GM19328 (cell line): ENCODE measurements at regions not wholly inside any gene's neighbourhood (a gene's known extent, or its start where the extent isn't known, plus 50 kb on each side); places are given as distances from the start of the nearest gene placed in this dataset.
"Not testable (repeated sequence)": the region's sequence is repeated elsewhere in the genome, so short reads cannot be mapped to it uniquely, and the experiment has no call there.

ENCODE experiments used
- ATAC-seq: cut with Tn5 transposase; IDR thresholded peaks from one replicate; pipeline ENCODE4 v1.9.1; 2021; ENCODE audit warnings: mild to moderate bottlenecking, moderate library complexity; ENCODE audit not compliant: unreplicated experiment

DNA sequence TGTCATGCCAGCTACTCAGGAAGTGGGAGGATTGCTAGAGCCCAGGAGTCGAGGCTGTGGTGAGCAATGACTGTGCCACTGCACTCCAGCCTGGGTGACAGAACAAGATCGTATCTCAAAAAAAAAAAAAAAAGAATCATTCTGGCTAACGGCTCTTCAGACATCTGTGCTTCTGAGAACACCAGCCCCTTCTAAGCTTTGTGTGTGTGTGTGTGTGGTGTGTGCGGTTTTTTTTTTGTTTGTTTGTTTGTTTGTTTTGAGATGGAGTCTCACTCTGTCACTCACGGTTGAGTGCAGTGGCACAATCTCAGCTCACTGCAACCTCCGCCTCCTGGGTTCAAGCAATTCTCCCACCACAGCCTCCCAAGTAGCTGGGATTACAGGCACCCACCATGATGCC lies 79.4 kb upstream of the DRD5 start:
- ATAC-seq = not testable (repeated sequence)

DNA sequence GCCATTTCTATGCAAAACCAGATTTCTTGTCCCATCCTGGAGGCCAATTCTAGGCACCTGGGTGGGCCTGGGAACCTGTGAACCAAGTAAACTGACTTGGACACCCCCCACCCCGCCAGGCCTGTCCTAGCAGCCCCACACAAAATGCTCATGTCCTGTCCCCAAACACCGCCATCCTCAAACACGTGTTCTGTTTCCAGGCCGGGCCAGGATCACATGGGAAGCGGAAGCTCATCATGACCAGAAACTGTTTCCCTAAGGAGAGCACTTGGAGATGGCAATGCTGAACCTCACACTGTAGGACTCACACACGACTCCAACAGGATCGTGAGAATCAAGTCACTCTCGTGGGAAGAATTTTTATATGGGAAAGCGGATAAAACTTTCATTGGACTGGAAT lies 78.7 kb upstream of the DRD5 start:
- not testable (repeated sequence) for ATAC-seq

DNA sequence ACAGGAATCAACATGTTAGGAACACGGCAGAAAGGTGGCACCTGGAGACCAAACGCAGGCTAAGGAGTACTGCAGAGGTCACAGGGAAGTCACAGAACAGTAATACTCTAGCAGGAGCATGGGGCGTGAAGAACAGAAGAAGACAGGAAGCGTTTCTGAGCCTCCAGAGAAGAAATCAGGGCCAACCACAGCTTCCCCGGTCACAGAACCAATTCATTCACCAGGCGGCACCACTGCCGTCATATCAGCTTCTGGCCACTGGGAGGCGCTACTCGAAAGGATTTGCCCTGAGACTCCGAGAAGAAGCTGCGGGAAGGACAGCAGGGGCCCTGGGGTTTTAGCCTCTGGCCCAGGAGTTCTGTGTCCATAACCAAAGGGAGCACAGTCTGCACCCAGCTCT lies 78.0 kb upstream of the DRD5 start:
- ATAC-seq = no peak

DNA sequence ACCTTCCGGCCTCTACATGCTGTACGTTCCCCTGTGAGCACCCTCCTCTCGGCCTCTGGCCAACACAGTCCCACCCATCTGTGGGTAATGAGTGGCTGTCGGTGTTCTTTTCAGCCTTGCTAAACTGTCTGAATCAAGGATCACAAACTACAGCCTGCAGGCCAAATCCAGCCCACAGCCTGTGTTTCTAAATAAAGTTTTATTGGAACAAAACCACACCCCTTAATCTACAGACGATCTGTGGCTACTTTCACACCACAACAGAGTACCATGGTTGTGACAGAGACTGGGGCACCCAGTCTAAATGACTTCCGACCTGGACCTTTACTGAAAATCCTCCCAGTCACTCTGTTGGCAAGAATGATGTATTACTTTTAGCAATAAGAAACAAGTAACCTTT lies 77.3 kb upstream of the DRD5 start:
- ATAC-seq = not testable (repeated sequence)

DNA sequence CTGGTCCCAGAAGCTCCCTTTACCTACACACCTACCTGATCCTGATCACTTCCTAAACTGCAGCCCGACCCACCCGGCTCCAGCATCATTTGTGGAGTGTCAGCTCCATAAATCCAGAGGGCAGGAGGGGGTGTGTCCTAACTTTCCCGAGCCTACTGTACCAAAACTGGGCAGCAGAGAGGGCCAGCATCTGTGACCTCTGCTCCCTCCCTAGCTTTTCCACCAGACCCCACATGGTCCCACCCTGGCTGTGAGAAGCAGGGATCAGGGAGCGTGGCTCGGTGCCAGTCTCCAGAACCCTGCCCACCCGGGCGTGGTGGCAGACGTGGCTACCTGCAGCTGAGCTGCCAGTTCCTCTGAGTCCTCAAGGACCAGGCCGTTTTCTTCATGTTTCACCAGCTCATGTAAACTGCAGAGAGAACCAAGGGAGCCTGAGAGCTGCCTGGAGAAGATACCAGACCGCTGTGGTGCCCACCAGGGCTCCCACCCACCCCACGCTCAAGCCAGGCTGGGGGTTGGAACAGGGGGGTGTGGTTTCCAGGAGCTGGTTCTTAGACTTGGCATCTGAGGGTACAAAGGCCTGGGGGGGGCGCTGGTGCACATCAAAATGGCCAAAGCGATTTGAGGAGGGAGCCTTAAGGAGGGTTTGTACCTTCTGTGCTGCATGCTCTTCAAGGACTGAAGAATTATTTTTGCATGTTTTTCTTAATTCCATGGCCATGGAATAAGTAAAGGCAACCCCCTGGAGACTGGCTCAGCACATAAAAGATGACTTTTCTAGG lies 76.7 kb upstream of the DRD5 start:
- no peak for ATAC-seq

DNA sequence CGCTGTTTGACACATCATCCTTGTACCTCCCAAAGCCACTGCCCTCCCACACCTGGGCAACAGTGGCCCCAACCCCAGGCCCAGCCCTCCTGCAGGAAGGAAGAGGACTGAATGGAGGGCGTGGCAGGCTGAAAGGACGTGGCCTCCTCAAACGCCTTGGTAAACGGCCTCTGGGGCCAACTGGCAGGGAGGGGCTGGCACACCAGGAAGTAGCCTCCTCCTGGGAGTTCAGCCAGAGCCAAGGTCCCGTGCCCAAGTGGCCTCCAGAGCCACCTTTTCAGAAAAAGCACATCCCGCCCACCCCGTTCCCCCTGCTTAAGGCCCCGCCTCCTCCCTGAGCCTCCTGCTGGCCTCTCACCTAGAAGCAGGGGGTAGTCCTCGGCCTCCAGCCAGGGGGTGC lies 74.2 kb upstream of the DRD5 start:
- ATAC-seq = not testable (repeated sequence)

DNA sequence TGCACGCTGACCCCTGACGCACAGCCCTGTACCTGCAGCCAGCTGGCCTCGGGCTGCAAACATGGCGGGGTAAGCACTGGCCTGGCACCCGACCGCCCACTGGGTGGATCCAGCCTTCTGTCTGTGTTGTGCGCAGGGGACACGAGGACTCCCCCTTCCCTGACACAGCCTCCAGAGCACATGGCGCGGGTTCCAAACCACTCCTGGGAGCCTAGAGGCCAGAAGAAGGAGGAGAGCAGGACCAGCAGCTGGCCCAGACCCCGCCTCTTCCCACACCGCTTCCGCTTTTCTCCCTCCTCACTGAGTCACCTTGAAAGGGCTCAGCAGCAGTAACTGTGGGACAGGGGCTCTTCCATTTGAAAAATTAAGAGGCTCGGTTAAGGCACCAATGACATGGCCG lies 73.5 kb upstream of the DRD5 start:
- ATAC-seq = not testable (repeated sequence)

DNA sequence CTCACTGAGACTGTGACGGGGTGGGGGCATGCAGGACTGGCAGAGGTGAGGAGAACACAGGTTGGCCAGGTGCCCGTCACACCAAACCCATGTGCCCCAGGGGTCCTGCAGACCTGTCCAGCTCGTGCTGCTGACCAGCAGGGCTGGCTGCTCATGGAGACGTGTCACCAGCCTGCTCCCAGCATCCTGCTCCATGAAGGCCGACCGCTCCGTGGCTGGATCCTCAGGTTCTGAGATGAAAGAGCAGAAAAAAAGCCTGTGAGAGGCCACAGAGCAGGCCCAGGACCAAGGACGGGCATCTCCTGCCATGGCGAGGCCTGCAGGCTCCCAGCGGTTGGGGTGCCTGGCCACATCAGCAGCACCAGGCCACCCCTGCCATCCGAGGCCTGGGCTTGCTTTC lies 71.7 kb upstream of the DRD5 start:
- no peak for ATAC-seq

DNA sequence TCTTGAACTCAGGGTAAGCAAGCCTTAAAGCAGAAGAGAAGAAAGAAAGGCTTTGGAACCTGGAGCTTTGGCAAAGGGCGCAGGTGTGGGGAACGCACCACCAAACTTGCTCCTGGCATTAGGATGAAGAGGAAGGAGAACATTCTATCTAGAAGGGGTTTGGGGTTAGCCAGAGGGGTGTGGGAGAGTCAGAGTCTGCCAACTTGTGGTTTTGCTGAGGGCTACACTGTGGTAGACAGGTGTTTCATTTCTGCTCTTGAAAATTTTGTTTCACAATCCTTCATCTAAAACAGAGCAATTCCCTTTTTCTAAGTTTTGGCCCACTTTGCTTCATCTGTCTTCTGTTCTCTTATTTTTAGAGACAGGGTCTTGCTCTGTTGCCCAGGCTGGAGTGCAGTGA lies 66.2 kb upstream of the DRD5 start:
- ATAC-seq = not testable (repeated sequence)

DNA sequence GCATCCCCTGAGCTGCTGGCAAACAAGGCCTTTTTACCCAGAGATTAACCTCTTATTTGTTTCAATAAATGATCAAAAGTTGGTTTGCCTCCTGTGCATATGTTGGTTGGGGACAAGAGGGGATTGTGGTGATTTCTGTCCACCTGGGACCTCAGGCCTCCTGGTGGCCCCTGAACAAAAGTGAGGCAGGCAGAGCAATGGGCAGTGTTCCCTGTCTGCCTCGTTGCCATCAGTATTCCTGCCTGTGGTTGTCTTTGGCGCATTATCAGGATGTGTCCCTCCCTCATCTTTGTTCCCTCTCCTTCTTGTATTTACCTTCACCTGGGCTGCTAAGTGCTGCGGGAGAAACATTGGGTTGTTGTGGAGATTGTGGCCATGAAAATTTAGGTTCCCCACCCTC lies 65.3 kb upstream of the DRD5 start:
- ATAC-seq = no peak

DNA sequence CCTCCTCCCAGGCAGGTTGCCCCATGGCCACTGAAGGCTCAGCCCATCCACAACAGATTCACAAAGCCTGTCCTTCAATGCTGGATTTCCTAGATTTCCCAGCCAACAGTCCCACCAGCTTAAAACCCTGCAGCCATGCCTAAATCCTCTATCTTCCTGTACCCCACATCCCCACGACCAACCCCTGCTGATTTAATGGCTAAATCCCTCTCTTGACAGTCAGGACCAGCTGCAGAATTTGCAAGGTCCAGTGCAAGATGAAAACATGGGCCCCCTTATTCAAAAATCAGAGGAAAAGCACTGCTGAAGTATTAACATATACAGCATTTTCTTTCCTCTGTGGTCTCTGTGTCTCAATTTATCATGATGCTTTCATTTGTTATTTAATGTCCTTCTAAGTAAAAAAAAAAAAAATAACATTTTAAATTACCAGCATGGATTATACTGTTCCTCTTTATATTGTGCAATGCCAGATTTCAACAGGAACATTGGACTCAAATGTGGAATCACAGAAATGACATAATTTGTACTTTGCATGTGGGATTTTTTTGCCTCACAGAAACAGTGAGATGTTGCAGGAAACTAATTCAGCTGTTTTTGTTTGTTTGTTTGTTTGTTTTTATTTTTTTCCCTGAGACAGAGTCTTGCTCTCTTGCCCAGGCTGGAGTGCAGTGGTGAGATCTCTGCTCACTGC lies 63.0 kb upstream of the DRD5 start:
- ATAC-seq = not testable (repeated sequence)

DNA sequence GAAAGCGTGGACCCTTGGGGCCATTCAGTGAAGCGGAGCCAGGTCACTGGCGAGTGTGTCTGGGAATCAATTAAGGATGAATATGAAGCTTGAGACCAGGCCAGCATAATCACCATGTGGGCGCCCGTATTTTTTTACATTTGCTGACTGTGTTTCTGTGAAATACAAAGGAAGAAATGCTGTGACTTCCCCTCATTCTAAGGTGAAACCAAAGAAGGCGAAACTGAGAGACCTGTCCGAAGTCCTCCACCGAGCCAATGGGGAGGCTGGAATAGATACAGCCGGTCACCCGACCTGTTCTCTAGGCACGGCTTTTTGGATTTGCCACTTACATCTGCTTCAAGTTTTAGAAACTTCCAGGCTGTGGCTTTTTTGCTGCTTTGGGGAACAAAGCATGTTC lies 59.3 kb upstream of the DRD5 start:
- ATAC-seq = not testable (repeated sequence)
